PFSK-1 (cell line): ENCODE measurements at regions not wholly inside any gene's neighbourhood (a gene's known extent, or its start where the extent isn't known, plus 50 kb on each side); places are given as distances from the start of the nearest gene placed in this dataset.

Experiments
- FOXP2 ChIP-seq: optimal IDR thresholded peaks from 2 replicates; pipeline ENCODE3; 2011; ENCODE audit warnings: borderline replicate concordance, control low read depth, inconsistent platforms; ENCODE audit not compliant: insufficient read depth; ENCODE audit errors: extremely low read length, extremely low read depth
- POLR2AphosphoS5 ChIP-seq: IDR thresholded peaks from 2 replicates; pipeline ENCODE4 v1.6.1; 2012; ENCODE audit warnings: low read depth, mild to moderate bottlenecking, control low read depth, low read length, moderate library complexity
- SIN3A ChIP-seq: IDR thresholded peaks from 2 replicates; pipeline ENCODE4 v1.6.1; 2012; ENCODE audit warnings: mild to moderate bottlenecking, low read length, moderate library complexity, borderline replicate concordance; ENCODE audit not compliant: insufficient read depth
- TAF1 ChIP-seq: IDR thresholded peaks from 2 replicates; pipeline ENCODE4 v1.6.1; 2012; ENCODE audit warnings: low read length, control low read depth, borderline replicate concordance; ENCODE audit not compliant: insufficient read depth
- TF ChIP-seq, protein P1 (sequence below), 2 experiments: IDR thresholded peaks; 2 replicates each; pipeline versions ENCODE4 v1.6.1 to v1.8.0; 2011 to 2012; ENCODE audit warnings: low read depth in 2 of 2, low read length in 2 of 2, control low read depth in 1 of 2, inconsistent platforms in 1 of 2, mild to moderate bottlenecking in 1 of 2, moderate library complexity in 1 of 2; ENCODE audit not compliant: insufficient read depth in 1 of 2

- TF ChIP-seq, protein P1, sequence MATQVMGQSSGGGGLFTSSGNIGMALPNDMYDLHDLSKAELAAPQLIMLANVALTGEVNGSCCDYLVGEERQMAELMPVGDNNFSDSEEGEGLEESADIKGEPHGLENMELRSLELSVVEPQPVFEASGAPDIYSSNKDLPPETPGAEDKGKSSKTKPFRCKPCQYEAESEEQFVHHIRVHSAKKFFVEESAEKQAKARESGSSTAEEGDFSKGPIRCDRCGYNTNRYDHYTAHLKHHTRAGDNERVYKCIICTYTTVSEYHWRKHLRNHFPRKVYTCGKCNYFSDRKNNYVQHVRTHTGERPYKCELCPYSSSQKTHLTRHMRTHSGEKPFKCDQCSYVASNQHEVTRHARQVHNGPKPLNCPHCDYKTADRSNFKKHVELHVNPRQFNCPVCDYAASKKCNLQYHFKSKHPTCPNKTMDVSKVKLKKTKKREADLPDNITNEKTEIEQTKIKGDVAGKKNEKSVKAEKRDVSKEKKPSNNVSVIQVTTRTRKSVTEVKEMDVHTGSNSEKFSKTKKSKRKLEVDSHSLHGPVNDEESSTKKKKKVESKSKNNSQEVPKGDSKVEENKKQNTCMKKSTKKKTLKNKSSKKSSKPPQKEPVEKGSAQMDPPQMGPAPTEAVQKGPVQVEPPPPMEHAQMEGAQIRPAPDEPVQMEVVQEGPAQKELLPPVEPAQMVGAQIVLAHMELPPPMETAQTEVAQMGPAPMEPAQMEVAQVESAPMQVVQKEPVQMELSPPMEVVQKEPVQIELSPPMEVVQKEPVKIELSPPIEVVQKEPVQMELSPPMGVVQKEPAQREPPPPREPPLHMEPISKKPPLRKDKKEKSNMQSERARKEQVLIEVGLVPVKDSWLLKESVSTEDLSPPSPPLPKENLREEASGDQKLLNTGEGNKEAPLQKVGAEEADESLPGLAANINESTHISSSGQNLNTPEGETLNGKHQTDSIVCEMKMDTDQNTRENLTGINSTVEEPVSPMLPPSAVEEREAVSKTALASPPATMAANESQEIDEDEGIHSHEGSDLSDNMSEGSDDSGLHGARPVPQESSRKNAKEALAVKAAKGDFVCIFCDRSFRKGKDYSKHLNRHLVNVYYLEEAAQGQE (IDR thresholded peaks at IDR 0.05; ENCODE audit: insufficient read depth in 1 of 2, low read depth in 2 of 2, low read length in 2 of 2): no peak
- TF ChIP-seq POLR2AphosphoS5: no peak
- TF ChIP-seq TAF1: no peak
- no peak for TF ChIP-seq FOXP2
- no peak for TF ChIP-seq SIN3A
Observed at GRCh38 chr7:80347173-80347572, 164.7 kb downstream of the GNAT3 start.
